ENCODE measurements at regions not wholly inside any gene's neighbourhood (a gene's known extent, or its start where the extent isn't known, plus 50 kb on each side); places are given as distances from the start of the nearest gene placed in this dataset.
"Not testable (repeated sequence)": the region's sequence is repeated elsewhere in the genome, so short reads cannot be mapped to it uniquely, and the experiment has no call there.

- in situ Hi-C loops (cut with HindIII; ENCODE audit: low sequenced_read_pairs): no loop called here
Observed at GRCh38 chr18:39244242-39244641, 1678.6 kb upstream of the CELF4 start.

DNA sequence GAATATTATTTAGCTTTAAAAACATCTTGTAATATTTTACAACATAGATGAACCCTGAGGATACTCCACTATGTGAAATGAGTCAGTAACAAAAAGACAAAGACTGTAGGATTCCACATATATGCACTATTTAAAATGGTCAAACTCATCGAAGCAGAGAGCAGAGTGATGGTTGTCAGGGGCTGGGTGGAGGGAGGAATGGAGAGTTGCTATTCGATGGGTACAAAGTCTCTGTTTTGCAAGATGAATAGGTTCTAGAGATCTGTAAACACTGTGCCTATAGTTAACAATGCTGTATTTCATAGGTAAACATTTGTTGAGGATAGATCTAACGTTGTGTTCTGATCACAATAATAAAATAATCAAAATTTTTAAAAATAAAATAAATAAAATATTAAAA lies 1675.9 kb upstream of the CELF4 start:
- in situ Hi-C loops (cut with HindIII; ENCODE audit: low sequenced_read_pairs): no loop called here

GRCh38 chr18:39238981-39239660 lies 1673.5 kb upstream of the CELF4 start:
- in situ Hi-C loops (cut with HindIII; ENCODE audit: low sequenced_read_pairs): no loop called here

DNA sequence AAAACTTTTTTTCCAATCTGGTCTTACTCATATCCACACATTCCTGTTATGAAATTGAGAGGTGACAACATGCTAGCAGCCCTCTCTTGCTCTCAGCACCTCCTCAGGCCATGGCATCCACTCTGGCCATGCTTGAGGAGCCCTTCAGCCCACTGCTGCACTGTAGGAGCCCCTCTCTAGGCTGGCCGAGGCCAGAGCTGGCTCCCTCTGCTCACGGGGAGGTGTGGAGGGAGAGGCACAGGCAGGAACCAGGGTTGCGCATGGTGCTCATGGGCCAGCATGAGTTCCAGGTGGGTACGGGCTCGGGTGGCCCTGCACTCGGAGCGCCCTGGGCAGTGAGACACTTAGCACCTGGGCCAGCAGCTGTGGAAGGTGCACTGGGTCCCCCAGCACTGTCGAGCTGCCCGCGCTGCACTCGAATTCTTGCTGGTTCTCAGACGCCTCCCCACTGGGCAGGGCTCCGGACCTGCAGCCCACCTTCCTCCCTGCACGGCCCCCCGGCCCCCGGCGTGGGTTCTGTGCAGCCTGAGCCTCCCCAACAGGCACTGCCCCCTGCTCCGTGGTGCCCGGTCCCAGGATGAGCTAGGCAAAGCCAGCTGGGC lies 1669.6 kb upstream of the CELF4 start:
- in situ Hi-C loops (cut with HindIII; ENCODE audit: low sequenced_read_pairs): no loop called here

DNA sequence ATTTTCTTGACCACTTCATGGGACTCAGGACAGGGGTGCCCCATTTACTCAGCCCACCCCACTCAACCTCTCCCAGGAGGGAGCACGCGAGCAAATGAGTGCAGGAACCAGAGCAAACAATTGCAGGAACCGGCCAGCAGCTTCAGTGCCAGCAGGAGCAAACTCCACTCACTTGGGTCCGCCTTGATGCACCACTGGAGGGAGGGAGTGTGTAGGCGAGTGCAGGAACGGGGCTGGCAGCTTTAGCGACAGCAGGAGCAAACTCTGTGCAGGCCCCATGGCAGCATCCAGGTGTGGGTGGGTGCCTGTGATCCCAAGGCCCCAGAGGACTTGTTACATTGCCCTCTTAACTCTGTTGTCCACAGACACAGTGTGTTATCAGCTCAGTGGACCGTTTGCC lies 1667.3 kb upstream of the CELF4 start:
- in situ Hi-C loops (cut with HindIII; ENCODE audit: low sequenced_read_pairs): no loop called here

GRCh38 chr18:39232490-39232889 lies 1666.9 kb upstream of the CELF4 start:
- in situ Hi-C loops (cut with HindIII; ENCODE audit: low sequenced_read_pairs): no loop called here

- in situ Hi-C loops (cut with HindIII; ENCODE audit: low sequenced_read_pairs): no loop called here
Observed at GRCh38 chr18:39230086-39230803, 1664.6 kb upstream of the CELF4 start.

GRCh38 chr18:39227769-39228168 lies 1662.2 kb upstream of the CELF4 start:
- in situ Hi-C loops (cut with HindIII; ENCODE audit: low sequenced_read_pairs): not testable (repeated sequence)

- in situ Hi-C loops (cut with HindIII; ENCODE audit: low sequenced_read_pairs): no loop called here
Observed at GRCh38 chr18:39225373-39225772, 1659.8 kb upstream of the CELF4 start.

DNA sequence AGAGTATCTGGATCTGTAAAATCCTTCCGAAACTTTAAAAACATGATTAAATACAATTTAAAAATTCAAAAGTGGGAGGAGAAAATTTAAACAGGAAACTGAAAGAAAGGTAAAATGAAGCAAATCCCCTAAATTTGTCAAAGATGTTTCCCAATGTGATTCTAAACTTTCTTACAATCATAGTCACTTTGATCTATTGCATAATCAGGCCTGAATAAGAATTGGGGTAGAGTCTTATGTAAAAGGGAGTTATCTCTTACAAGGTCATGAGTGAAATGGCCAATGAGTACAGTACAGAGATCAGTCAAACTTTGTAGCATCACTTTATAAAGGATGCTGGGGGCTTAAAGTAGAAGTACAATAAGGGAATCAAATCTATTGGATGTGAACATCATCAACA lies 1657.7 kb upstream of the CELF4 start:
- in situ Hi-C loops (cut with HindIII; ENCODE audit: low sequenced_read_pairs): no loop called here

- in situ Hi-C loops (cut with HindIII; ENCODE audit: low sequenced_read_pairs): no loop called here
Observed at GRCh38 chr18:39215920-39216319, 1650.3 kb upstream of the CELF4 start.

- in situ Hi-C loops (cut with HindIII; ENCODE audit: low sequenced_read_pairs): no loop called here
Observed at GRCh38 chr18:39211461-39211860, 1645.9 kb upstream of the CELF4 start.

- in situ Hi-C loops (cut with HindIII; ENCODE audit: low sequenced_read_pairs): no loop called here
Observed at GRCh38 chr18:39209173-39209572, 1643.6 kb upstream of the CELF4 start.

- in situ Hi-C loops (cut with HindIII; ENCODE audit: low sequenced_read_pairs): no loop called here
Observed at GRCh38 chr18:39208729-39209128, 1643.1 kb upstream of the CELF4 start.

DNA sequence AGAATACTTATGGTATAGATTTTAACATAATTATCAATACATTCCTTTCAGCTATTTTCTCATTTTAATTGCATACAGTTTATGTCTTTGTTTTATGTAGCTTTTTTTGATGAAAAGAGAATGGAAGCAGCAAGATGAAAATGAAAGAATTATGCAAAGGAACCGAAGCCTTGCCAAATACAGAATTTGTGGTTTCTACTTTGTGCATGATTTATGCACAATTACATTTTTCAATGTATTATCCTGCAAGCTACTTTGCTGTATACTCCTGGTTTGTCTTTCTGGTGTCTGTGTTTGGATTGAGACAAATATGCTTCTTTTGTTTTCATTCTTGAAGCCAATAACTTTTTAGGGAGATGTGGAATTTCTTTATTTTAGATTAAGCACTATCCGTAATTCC lies 1642.6 kb upstream of the CELF4 start:
- in situ Hi-C loops (cut with HindIII; ENCODE audit: low sequenced_read_pairs): no loop called here

GRCh38 chr18:39206398-39207103 lies 1641.0 kb upstream of the CELF4 start:
- in situ Hi-C loops (cut with HindIII; ENCODE audit: low sequenced_read_pairs): not testable (repeated sequence)

GRCh38 chr18:39205565-39206195 lies 1640.1 kb upstream of the CELF4 start:
- in situ Hi-C loops (cut with HindIII; ENCODE audit: low sequenced_read_pairs): no loop called here

GRCh38 chr18:39200153-39200552 lies 1634.6 kb upstream of the CELF4 start:
- in situ Hi-C loops (cut with HindIII; ENCODE audit: low sequenced_read_pairs): no loop called here

DNA sequence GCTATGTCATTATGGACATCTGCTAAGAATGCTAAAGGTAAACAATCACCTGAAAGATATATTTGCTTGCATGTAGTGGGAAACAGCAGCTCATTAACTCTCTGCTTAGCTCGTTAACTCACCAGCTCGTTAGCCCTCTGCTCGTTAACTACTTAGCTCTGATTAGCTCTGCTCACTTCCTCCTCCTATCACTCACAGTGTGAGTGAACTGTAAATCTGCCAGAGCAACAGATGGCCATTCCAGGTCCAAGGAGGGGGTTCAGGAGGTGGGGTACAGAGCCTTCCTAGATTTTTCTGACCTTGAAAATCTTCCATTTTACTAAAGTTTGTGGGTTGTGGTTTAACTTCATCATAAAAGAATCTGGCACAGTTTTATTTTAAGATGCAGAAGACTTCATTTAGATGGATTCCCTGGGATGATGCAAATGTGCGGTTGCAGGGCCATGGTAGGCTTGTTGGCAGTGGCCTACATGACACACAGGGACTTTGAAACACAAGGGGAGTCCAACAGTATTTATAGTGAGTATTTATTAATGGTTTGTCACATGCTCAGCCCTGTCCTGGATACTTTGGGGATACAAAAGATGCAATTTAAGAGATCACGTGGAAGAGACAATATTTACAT lies 1633.7 kb upstream of the CELF4 start:
- in situ Hi-C loops (cut with HindIII; ENCODE audit: low sequenced_read_pairs): no loop called here

- in situ Hi-C loops (cut with HindIII; ENCODE audit: low sequenced_read_pairs): no loop called here
Observed at GRCh38 chr18:39198376-39198775, 1632.8 kb upstream of the CELF4 start.

GRCh38 chr18:39191931-39192330 lies 1626.3 kb upstream of the CELF4 start:
- in situ Hi-C loops (cut with HindIII; ENCODE audit: low sequenced_read_pairs): no loop called here

All from DLD1 (cell line).